Endothelial cell of umbilical vein (primary cell): ENCODE measurements at regions not wholly inside any gene's neighbourhood (a gene's known extent, or its start where the extent isn't known, plus 50 kb on each side); places are given as distances from the start of the nearest gene placed in this dataset.

Experiments
- BruUV-seq: library from RNA; stranded (reverse); fragments of 400-500 nt; replicated peaks from 2 replicates; lab custom pipeline; 2021; lab: Mats Ljungman, UMichigan
- CTCF ChIA-PET: fragments of 300-600, 350-600 bp; sonication (Branson Sonifier 250); formaldehyde crosslinking; loops from one replicate; lab custom pipeline; 2021; ENCODE audit warnings: antibody characterized with exemption, inconsistent platforms; lab: Charles Lee
- POLR2A ChIA-PET: fragments of 300-600, 350-600 bp; sonication (Branson Sonifier 250); formaldehyde crosslinking; loops from one replicate; lab custom pipeline; 2021; ENCODE audit warnings: antibody characterized with exemption, inconsistent platforms; lab: Charles Lee
- DNase-seq: peaks from one replicate; pipeline ENCODE4 v3.0.0-alpha.2; 2011; ENCODE audit warnings: low read depth, low spot score
- FAIRE-seq: peaks from 2 replicates; lab custom pipeline; 2011; peaks lifted over from hg19 to GRCh38; lab: Jason Lieb, UNC
- H2AFZ ChIP-seq: 2 replicates; pipeline ENCODE4 v1.6.0; 2012; ENCODE audit warnings: low read depth, low read length, control low read depth, inconsistent platforms
- H3K27ac ChIP-seq: 2 replicates; pipeline ENCODE4 v1.5.1; 2011; ENCODE audit warnings: low read depth, mild to moderate bottlenecking, control low read depth, low read length, moderate library complexity; ENCODE audit not compliant: insufficient read depth
- H3K27me3 ChIP-seq, 2 experiments: 2 replicates each; pipeline versions ENCODE4 v1.6.0 to v1.6.1; 2011; ENCODE audit warnings: low read length in 2 of 2, mixed read lengths in 1 of 2; ENCODE audit not compliant: control insufficient read depth in 2 of 2, insufficient read depth in 2 of 2
- H3K36me3 ChIP-seq, 2 experiments: 2 replicates in 1 of 2; 3 replicates in 1 of 2; pipeline ENCODE4 v1.5.1; 2011; ENCODE audit warnings: low read length in 2 of 2, mild to moderate bottlenecking in 1 of 2, moderate library complexity in 1 of 2; ENCODE audit not compliant: control insufficient read depth in 2 of 2, insufficient read depth in 2 of 2; ENCODE audit errors: extremely low read depth in 1 of 2
- H3K4me1 ChIP-seq: 3 replicates; pipeline ENCODE4 v1.5.1; 2011; ENCODE audit warnings: mild to moderate bottlenecking, low read length; ENCODE audit not compliant: control insufficient read depth, insufficient read depth; ENCODE audit errors: extremely low read depth
- H3K4me2 ChIP-seq: 2 replicates; pipeline ENCODE4 v1.6.1; 2011; ENCODE audit warnings: low read length, control low read depth, mixed read lengths; ENCODE audit not compliant: insufficient read depth
- H3K4me3 ChIP-seq, 3 experiments: fragments of 200-600 bp in 1 of 3; sonication (generic), shearing (Covaris generic) in 1 of 3; replicated peaks in 1 of 3; 2 replicates each; pipeline ENCODE4 v1.5.1; 2011 to 2016; ENCODE audit warnings: control low read depth in 3 of 3, low read length in 3 of 3, mild to moderate bottlenecking in 2 of 3, inconsistent platforms in 1 of 3, low read depth in 1 of 3, moderate library complexity in 1 of 3; ENCODE audit not compliant: insufficient read depth in 1 of 3
- H3K79me2 ChIP-seq: 2 replicates; pipeline ENCODE4 v1.6.0; 2012; ENCODE audit warnings: low read length, inconsistent platforms; ENCODE audit not compliant: control insufficient read depth, insufficient read depth
- H3K9ac ChIP-seq: replicated peaks from 2 replicates; pipeline ENCODE3; 2011; ENCODE audit warnings: low read length, control low read depth; ENCODE audit not compliant: insufficient read depth; ENCODE audit errors: extremely low read depth
- H3K9me1 ChIP-seq: replicated peaks from 3 replicates; pipeline ENCODE4 v1.6.0; 2011; ENCODE audit warnings: mild to moderate bottlenecking, low read length; ENCODE audit not compliant: control insufficient read depth, insufficient read depth; ENCODE audit errors: extremely low read depth
- H3K9me3 ChIP-seq: replicated peaks from 2 replicates; pipeline ENCODE4 v1.5.1; 2012; ENCODE audit warnings: low read length, inconsistent platforms; ENCODE audit not compliant: control insufficient read depth, insufficient read depth
- H4K20me1 ChIP-seq: replicated peaks from 2 replicates; pipeline ENCODE3; 2011; ENCODE audit warnings: mild to moderate bottlenecking, low read length; ENCODE audit not compliant: control insufficient read depth, insufficient read depth; ENCODE audit errors: extremely low read depth
- CTCF ChIP-seq, 2 donors: IDR thresholded peaks; 1 replicate in 1 of 2; 2 replicates in 1 of 2; pipeline ENCODE4 v1.5.1; 2011; ENCODE audit warnings: low read length in 2 of 2, mild to moderate bottlenecking in 2 of 2, moderate library complexity in 2 of 2, control low read depth in 1 of 2, inconsistent platforms in 1 of 2, low read depth in 1 of 2; ENCODE audit not compliant: insufficient read depth in 1 of 2; ENCODE audit errors: extremely low read depth in 1 of 2
- EZH2 ChIP-seq: IDR thresholded peaks from 2 replicates; pipeline ENCODE4 v1.6.1; 2012; ENCODE audit warnings: borderline replicate concordance, low read depth, mild to moderate bottlenecking, moderate library complexity, low read length, inconsistent platforms; ENCODE audit not compliant: severe bottlenecking
- FOS ChIP-seq: IDR thresholded peaks from 2 replicates; pipeline ENCODE4 v1.6.1; 2011; ENCODE audit warnings: mild to moderate bottlenecking, low read length, moderate library complexity, borderline replicate concordance; ENCODE audit not compliant: insufficient read depth
- GATA2 ChIP-seq: IDR thresholded peaks from 2 replicates; pipeline ENCODE4 v1.7.0; 2011; ENCODE audit warnings: low read depth, mild to moderate bottlenecking, moderate library complexity, mixed read lengths, low read length; ENCODE audit not compliant: insufficient read length, insufficient read depth
- JUN ChIP-seq: IDR thresholded peaks from 2 replicates; pipeline ENCODE4 v1.6.1; 2011; ENCODE audit warnings: borderline replicate concordance, low read depth; ENCODE audit not compliant: insufficient read length, insufficient read depth
- MAX ChIP-seq: IDR thresholded peaks from 2 replicates; pipeline ENCODE4 v1.6.1; 2011; ENCODE audit not compliant: insufficient read depth, insufficient read length
- MYC ChIP-seq: IDR thresholded peaks from one replicate; pipeline ENCODE4 v1.6.1; 2011; ENCODE audit warnings: mild to moderate bottlenecking, low read depth, low read length
- POLR2A ChIP-seq: IDR thresholded peaks from 2 replicates; pipeline ENCODE4 v1.6.1; 2012; ENCODE audit warnings: low read depth, mild to moderate bottlenecking, control low read depth, low read length
- POLR2AphosphoS5 ChIP-seq: IDR thresholded peaks from 2 replicates; pipeline ENCODE4 v1.6.1; 2012; ENCODE audit warnings: low read depth, mild to moderate bottlenecking, control low read depth, low read length, moderate library complexity; ENCODE audit not compliant: insufficient read depth
- dilution Hi-C: fragments of 300-500 bp; cut with MboI; formaldehyde crosslinking; loops from one replicate; pipeline ENCODE4 v1.15.0; 2019; ENCODE audit warnings: low sequenced_read_pairs; ENCODE audit not compliant: extremely low pct_ligation_motif_present
- intact Hi-C: fragments of 100-400 bp; cut with micrococcal nuclease; formaldehyde crosslinking; loops from one replicate; pipeline ENCODE4 v1.10.0; 2022

GRCh38 chr16:66254106-66254505 lies 112.4 kb upstream of the CDH5 start:
- Histone ChIP-seq H3K27me3 (peaks cover 0 to 4% of the 10 kb centered on the region in 2 experiments), H3K9me1 (no peaks in the 10 kb centered on the region), H3K27ac (no peak overlapping the region), H3K9me3 (no peaks in the 10 kb centered on the region), H3K4me2 (no peak overlapping the region), H3K79me2 (no peaks in the 10 kb centered on the region), H3K36me3 (no peaks in the 10 kb centered on the region), H4K20me1 (no peaks in the 10 kb centered on the region), H2AFZ (no peak overlapping the region), H3K4me3 (no peak overlapping the region), H3K4me1 (no peaks in the 10 kb centered on the region), H3K9ac (no peak overlapping the region)
- FAIRE-seq (no peak), DNase-seq (no peak)
- ChIA-PET CTCF (interaction anchor here (2.0 kb wide), 1 partner anchor 22 kb away, joined by 6 read pairs; no protein-coding TSS in a partner anchor), POLR2A (no interaction called here)
- intact Hi-C loops (no loop called here), dilution Hi-C loops (no loop called here)
- TF ChIP-seq JUN (no peak), MYC (no peak), POLR2AphosphoS5 (no peak), EZH2 (no peak), FOS (no peak), GATA2 (no peak), POLR2A (no peak), CTCF (IDR thresholded peaks at IDR 0.05; ENCODE audit: extremely low read depth in 1 of 2, insufficient read depth in 1 of 2, low read depth in 1 of 2, low read length in 2 of 2) (no peak), MAX (no peak)
- no TSS peak for BruUV-seq
